ENCODE measurements at regions not wholly inside any gene's neighbourhood (a gene's known extent, or its start where the extent isn't known, plus 50 kb on each side); places are given as distances from the start of the nearest gene placed in this dataset.

DNA sequence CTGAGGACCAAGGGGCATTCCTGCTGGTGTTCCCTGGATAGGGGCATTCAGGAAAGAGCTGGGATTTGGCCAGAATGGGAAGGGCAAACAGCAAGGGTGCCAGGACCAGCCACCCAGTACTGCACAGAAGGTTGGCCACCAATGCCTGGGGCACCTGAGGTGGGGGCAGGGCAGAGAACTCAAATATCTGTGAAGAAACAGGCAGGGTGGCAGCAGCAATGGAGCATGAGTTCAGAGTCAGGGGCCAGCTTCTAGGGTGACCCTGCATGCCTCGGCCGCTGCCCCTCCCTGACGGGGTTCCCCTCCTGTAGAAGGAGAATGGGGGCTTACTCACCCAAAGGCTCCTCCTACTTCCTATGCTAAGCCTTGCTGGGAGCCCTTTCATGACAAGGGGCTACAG lies 79.3 kb upstream of the SHANK2 start:
- Mint-ChIP-seq H3K9me3 (peaks cover 4% of the 10 kb centered on the region), H3K27ac (no peak overlapping the region), H3K36me3 (ENCODE audit: low read depth) (no peaks in the 10 kb centered on the region), H3K27me3 (no peaks in the 10 kb centered on the region), H3K4me3 (no peak overlapping the region), H3K4me1 (no peaks in the 10 kb centered on the region)
- DNase-seq, result no peak
- ATAC-seq, result no peak

DNA sequence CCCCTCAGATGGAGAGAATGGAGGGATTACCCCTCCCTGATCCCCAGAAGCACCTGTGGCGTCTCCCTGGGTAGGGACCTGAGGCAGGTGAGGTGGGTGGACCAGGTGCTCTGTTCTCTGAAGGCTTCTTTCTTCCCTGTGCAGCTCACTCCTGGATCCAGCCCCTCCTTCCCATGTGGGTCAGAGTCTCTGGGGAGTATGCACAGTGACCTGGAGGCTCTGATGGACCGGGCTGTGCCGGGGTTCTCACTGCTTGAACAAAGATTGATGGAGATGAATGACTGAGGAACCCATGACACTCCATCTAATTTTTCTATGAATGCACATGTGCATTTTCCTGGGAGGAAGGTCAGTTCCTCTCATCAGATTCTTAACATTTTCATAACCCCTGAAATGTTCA lies 78.6 kb upstream of the SHANK2 start:
- H3K9me3 Mint-ChIP-seq, result peaks cover 4% of the 10 kb centered on the region
- H3K27me3 Mint-ChIP-seq, result no peaks in the 10 kb centered on the region
- no peak for DNase-seq
- H3K4me1 Mint-ChIP-seq, result no peaks in the 10 kb centered on the region
- H3K36me3 Mint-ChIP-seq (ENCODE audit: low read depth), result no peaks in the 10 kb centered on the region
- H3K27ac Mint-ChIP-seq, result no peak overlapping the region
- H3K4me3 Mint-ChIP-seq, result no peak overlapping the region
- ATAC-seq, result no peak

DNA sequence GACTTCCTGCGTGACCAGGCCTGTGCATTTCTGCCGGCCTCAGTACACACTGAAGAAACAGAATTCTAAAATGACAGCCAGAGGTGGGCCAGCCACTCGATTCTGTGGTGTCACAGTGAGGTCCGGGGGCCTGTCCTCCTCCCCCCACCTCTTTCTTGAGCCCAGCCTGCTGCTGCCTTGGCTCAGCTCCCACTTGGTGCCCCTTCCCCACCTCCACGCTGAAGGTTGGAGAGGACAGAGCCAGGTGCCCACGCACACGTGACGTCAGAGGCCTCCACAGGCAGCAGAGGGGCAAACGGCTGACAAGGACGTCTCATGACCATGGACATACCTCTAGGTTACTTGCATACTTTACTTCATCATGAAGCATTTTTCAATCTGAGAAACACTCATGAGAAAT lies 78.0 kb upstream of the SHANK2 start:
- DNase-seq (no peak), ATAC-seq (no peak)
- Mint-ChIP-seq H3K9me3 (peaks cover 4% of the 10 kb centered on the region), H3K36me3 (ENCODE audit: low read depth) (no peaks in the 10 kb centered on the region), H3K4me1 (no peaks in the 10 kb centered on the region), H3K4me3 (no peak overlapping the region), H3K27ac (no peak overlapping the region), H3K27me3 (no peaks in the 10 kb centered on the region)

DNA sequence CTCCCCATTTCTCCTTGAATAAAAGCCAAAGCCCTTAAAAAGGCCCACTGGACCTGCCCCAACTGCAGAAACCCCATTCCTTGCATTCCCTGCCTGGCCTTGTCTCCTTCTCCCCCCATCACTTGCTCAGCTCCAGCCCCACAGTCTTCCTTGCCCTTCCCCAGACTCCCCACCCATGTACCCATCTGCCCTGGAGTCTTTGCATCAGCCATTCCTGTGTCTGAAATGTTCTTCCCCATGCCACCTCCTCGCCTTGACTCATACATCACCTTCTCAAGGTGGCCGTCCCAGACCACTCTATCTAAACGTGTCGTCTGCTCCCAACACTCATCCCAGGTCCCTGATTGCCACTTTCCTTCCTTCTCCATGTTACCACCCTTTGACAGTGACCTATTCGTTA lies 77.4 kb upstream of the SHANK2 start:
- H3K36me3 Mint-ChIP-seq (ENCODE audit: low read depth), result no peaks in the 10 kb centered on the region
- H3K4me1 Mint-ChIP-seq, result no peaks in the 10 kb centered on the region
- H3K9me3 Mint-ChIP-seq, result peaks cover 4% of the 10 kb centered on the region
- DNase-seq, result no peak
- ATAC-seq, result no peak
- no peak overlapping the region for H3K4me3 Mint-ChIP-seq
- H3K27me3 Mint-ChIP-seq, result no peaks in the 10 kb centered on the region
- no peak overlapping the region for H3K27ac Mint-ChIP-seq

DNA sequence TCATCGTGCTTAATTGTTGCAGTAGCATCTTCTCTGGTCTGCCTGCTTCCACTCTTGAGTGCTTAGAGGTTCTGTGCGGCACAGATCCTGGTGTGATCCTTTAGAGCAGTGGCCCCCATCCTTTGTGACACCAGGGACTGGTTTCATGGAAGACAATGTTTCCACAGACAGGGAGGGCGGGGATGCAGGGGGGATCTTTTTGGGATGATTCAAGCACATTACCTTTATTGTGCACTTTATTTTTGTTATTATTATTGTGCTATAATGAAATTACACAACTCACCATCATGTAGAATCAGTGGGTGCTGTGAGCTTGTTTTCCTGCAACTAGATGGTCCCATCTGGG lies 76.8 kb upstream of the SHANK2 start:
- Mint-ChIP-seq H3K4me1 (no peaks in the 10 kb centered on the region), H3K4me3 (no peak overlapping the region), H3K27me3 (no peaks in the 10 kb centered on the region), H3K9me3 (peaks cover 4% of the 10 kb centered on the region), H3K27ac (no peak overlapping the region), H3K36me3 (ENCODE audit: low read depth) (no peaks in the 10 kb centered on the region)
- ATAC-seq, result no peak
- DNase-seq, result no peak

DNA sequence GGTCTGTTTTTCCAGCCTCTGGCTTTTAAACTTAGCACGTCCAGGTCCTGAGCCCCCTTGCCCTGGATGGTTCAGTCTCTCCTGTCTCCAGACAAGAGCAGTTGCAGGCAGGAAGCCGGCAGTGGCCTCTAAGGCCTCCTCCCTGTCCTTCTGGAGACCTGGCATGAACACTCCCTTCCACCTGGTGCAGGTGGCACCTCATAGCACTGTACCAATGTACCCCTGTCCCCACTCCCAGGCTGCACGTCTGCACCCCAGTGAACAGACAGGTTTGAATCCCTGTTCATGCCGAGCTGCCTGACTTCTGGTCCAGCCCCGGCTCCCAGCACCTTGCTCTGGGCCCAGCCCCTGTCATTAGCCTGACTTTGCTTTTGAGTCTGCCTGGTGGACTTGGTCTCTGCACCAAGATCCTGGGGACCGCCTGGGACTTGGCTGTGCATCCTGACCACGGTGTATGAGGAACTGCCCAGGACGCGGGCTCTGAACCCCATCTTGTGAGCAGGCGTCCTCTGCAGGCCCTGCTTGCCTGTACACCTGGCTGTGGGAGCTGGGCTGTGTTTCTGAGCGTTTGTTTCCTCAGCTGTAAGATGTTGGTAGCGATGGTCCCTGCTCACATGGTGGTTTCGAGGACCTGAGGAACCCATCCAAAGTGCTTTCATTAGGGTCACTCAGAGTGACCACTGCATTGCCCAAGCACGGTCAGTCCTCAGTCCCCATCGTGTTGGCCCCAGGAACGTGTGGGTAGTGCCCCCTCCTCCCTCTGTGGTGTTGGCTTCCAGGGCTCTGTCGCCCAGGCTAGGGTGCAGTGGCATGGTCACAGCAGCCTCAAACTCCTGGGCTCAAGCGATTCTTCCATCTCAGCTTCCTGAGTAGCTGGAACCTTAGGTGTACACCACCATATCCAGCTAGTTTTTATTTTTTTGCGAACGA lies 75.0 kb upstream of the SHANK2 start:
- no peak overlapping the region for H3K27ac Mint-ChIP-seq
- peaks cover 4% of the 10 kb centered on the region for H3K27me3 Mint-ChIP-seq
- no peak for DNase-seq
- H3K4me3 Mint-ChIP-seq, result no peak overlapping the region
- no peaks in the 10 kb centered on the region for H3K4me1 Mint-ChIP-seq
- no peaks in the 10 kb centered on the region for H3K9me3 Mint-ChIP-seq
- no peaks in the 10 kb centered on the region for H3K36me3 Mint-ChIP-seq (ENCODE audit: low read depth)
- no peak for ATAC-seq

DNA sequence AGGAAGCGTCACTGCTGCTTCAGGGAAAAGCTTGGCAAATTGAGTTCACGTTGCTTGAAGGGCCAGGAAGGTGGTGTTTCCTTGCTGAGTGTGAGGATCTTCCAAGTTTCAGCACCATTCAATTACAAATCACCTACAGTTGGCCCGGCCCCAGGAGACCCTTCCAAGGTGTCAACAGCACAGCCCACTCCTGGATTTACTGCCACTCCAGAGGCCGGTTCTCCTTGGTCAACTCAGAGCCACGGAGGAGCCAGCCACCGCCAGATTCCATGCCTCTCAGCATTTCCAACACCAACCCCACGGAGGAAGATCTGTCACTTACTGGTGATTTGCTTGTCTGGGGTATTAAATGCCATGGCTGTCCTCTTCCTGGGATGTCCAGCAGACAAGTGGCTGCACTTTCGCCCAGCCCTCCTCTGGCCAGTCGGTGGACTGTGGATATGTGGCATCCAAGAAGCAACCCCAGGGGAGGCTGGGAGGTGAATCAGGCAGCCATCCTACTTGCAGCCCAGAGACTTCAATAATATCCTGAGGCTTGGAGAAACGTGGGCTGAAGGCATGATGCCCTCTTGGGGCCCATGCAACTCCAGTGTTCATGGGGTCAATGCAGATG lies 74.1 kb upstream of the SHANK2 start:
- H3K9me3 Mint-ChIP-seq, result no peaks in the 10 kb centered on the region
- ATAC-seq (no peak), DNase-seq (no peak)
- peaks cover 4% of the 10 kb centered on the region for H3K27me3 Mint-ChIP-seq
- no peaks in the 10 kb centered on the region for H3K4me1 Mint-ChIP-seq
- no peaks in the 10 kb centered on the region for H3K36me3 Mint-ChIP-seq (ENCODE audit: low read depth)
- H3K4me3 Mint-ChIP-seq, result no peak overlapping the region
- no peak overlapping the region for H3K27ac Mint-ChIP-seq

DNA sequence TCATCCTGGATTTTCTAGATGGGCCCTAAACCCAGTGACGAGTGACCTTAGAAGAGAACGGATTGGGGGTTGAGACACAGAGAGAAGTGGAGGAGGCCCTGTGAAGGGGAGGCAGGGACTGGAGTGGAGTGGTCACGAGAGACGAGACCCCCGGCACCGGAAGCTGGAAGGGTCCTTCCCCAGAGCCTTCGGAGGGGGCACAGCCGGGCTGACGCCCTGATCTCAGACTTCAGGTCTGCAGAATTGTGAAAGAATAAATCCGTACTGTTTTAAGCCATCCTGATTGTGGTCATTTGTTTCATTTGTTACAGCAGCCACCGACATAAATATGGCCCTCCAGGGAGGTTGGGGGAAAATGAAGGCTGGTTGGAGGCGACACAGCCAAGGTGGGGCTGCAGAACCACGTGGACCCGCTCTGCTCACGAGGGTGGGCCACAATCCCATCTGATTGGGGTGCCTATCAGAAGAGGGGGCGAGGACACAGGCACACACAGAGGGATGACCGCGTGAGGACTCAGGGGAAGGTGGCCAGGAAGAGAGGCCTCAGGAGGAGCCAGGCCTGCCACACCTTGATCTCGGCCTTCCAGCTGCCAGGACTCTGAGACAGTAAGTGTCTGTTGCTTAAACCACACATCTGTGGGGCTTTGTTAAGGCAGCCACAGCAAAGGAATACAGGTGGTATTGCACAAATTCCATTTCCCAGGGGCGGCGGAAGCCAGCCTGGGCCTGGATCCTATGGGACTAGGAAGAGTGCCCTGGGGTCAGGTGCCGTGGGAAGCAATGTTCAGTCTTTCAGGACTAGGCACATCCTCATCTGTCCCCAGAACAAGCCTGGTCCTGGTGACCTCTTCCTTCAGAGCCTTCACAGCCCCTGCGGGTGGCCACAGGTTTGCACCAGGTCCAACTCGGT lies 73.3 kb upstream of the SHANK2 start:
- Mint-ChIP-seq H3K4me1 (no peaks in the 10 kb centered on the region), H3K36me3 (ENCODE audit: low read depth) (no peaks in the 10 kb centered on the region), H3K9me3 (no peaks in the 10 kb centered on the region), H3K27ac (no peak overlapping the region), H3K4me3 (no peak overlapping the region), H3K27me3 (peaks cover 4% of the 10 kb centered on the region)
- ATAC-seq (no peak), DNase-seq (no peak)

DNA sequence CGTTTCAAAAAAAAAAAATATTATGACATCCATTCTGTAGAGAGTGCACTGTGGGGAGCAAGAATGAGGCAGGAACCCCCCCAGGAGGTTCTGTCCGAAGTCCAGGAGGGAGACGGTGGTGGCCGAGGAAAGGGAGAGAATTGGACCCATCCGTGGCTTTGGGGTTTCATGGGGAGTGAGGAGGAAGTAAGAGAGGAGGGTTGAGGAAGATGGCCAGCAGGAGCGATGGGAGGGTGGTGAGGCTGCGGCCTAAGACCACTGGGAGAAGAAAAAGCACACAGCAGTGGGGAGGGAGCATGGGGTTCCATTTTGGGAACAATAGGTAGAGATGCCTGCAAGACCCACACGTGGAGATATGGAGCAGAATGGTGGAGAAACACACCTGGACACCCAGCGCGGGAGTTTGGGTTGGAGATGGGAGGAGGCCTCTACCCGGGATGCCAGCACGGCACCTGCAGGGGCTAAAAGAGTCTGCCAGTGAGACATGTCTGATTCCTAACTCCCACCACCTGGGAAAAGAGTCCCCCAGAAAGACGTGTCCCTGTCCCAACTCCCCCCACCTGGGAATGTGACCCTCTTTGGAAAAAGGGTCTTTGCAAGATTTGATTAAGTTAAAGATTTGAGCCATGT lies 72.5 kb upstream of the SHANK2 start:
- no peaks in the 10 kb centered on the region for H3K4me1 Mint-ChIP-seq
- H3K36me3 Mint-ChIP-seq (ENCODE audit: low read depth), result no peaks in the 10 kb centered on the region

DNA sequence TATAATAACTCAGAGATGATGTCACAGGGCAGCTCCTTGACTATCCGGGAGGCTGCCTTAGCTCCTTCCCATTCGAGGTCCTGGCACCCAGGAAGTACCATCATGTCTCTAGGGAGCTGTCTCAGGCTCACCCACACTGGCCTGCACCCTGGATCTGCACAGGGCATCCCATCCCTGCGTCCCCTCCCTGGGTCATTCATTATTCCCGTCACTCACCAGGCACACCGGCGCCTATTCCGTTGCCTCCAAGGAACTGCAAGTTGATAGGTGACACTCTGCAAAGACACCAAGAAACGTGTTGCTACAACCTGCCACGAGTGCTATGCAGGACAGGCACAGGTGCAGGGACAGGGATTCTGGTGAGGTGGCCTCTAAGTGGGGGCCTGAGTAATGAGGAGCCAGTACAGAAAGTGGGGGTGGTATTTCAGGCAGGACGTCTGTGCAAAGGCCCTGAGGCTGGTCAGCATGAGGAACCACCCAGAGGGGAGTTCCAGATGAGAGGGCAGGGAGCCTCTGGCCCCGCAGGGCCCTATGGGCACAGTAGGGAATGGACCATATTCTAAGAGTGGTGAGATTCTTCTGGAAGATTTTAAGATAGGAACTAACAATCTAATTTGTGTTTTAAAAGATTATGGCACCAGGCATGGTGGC lies 71.6 kb upstream of the SHANK2 start:
- ATAC-seq (no peak), DNase-seq (no peak)
- Mint-ChIP-seq H3K4me3 (no peak overlapping the region), H3K36me3 (ENCODE audit: low read depth) (no peaks in the 10 kb centered on the region), H3K27ac (no peak overlapping the region), H3K9me3 (peaks cover 4% of the 10 kb centered on the region), H3K4me1 (no peaks in the 10 kb centered on the region), H3K27me3 (peaks cover 4% of the 10 kb centered on the region)

More for the DNA sequence above, 72.5 kb upstream of the SHANK2 start:
- H3K27me3 Mint-ChIP-seq, result peaks cover 4% of the 10 kb centered on the region
- DNase-seq (no peak), ATAC-seq (no peak)
- no peaks in the 10 kb centered on the region for H3K9me3 Mint-ChIP-seq
- H3K27ac Mint-ChIP-seq, result no peak overlapping the region
- no peak overlapping the region for H3K4me3 Mint-ChIP-seq

DNA sequence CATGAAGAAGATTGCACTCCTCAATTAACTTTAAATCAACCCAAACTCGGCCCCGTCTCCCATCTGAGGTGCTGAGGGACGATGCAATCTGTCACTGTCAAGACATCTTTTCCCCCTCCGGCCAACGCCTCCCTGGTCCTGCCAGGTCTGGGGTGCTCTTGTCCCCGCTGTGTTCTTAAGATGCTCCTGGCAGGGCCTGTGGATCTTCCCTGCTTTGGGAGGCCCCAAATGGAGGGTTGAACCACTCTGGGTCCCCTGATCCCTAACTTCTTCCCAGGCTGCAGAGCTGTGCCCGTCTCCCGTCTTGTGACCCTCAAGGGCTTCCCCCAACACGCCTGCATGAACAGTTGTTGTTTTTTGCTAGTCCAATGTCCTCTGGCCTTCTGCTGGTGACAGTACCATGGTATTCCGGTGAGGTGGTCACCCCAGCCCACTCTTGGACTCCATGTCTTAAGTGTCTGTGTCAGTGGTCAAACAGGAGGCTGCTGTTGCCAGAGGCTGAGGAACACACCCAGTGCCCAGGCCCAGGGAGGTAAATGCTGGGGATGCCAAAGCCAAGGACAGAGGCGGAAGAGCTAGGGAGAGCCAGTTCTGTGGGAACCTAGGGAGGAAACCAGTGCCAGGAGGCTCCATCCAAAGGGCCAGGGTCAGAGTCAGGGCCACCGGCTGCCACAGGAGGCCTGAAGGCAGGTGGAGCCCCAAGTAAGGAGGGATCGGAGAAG lies 70.6 kb upstream of the SHANK2 start:
- H3K4me3 Mint-ChIP-seq, result no peak overlapping the region
- peaks cover 4% of the 10 kb centered on the region for H3K27me3 Mint-ChIP-seq

DNA sequence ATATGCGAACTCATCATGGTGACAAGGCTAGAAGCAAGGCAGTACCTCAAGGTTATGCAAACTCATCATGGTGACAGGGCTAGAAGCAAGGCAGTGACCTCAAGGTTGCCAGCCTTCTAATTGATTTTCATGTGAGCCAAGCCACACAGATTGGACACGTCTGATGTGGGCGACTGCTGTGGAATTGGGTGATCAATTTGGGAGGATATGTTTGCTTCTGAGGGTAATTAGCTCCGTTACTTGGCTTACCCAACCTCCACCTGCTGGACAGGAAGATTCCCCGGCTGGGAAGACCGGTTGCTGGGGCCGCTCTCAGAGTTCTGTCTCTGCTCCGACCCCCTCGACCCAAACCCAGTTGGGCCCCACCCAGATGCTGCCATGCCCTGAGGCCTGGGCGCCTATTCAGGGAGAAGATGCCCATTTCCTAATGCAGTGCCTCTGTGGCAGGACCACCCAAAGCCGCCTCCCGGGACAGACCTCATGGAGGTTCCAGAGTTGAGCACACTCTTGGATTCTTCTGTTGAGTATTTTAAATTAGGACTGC lies 69.9 kb upstream of the SHANK2 start:
- Mint-ChIP-seq H3K9me3 (peaks cover 15% of the 10 kb centered on the region), H3K27me3 (peaks cover 6% of the 10 kb centered on the region), H3K36me3 (ENCODE audit: low read depth) (no peaks in the 10 kb centered on the region), H3K4me3 (no peak overlapping the region), H3K27ac (no peak overlapping the region), H3K4me1 (no peaks in the 10 kb centered on the region)
- ATAC-seq, result no peak
- DNase-seq, result no peak

More for the DNA sequence above, 70.6 kb upstream of the SHANK2 start:
- Mint-ChIP-seq H3K27ac (no peak overlapping the region), H3K9me3 (peaks cover 11% of the 10 kb centered on the region), H3K4me1 (no peaks in the 10 kb centered on the region), H3K36me3 (ENCODE audit: low read depth) (no peaks in the 10 kb centered on the region)
- no peak for ATAC-seq
- DNase-seq, result no peak

DNA sequence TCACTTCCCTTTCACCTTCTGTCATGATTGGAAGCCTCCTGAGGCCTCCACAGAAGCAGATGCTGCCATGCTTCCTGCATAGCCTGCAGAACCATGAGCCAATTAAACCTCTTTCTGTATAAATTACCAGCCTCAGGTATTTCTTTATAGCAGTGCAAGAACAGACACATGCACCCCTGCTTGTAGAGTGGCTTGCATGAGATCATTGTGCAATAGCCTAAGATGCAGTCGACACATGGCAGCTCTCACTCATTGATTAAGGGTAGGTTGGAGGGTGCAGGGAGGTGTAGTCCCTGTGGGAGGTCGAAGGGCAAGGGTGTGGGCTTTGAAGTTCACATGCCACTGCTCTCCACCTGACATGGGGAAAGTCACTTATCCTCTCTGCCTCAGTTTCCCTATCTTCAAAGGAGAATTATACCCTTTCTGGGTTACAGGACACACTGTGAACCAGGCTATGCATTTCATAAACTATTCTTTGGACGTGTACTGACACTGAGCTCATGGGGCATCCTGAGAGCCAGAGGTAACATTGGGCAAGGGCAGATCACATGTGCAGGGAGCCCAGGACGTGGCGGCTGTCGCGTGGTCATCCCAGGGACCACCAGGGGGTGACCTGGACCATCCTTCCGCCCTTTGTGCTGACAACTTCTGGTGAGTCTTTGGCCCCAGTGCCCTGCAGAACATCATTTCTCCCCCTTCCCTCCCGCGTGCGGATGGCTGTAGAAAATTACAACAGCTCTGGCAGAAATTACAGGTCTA lies 69.2 kb upstream of the SHANK2 start:
- H3K27me3 Mint-ChIP-seq, result peaks cover 6% of the 10 kb centered on the region
- H3K4me1 Mint-ChIP-seq, result no peaks in the 10 kb centered on the region
- no peak overlapping the region for H3K4me3 Mint-ChIP-seq
- DNase-seq (no peak), ATAC-seq (no peak)
- H3K36me3 Mint-ChIP-seq (ENCODE audit: low read depth), result no peaks in the 10 kb centered on the region
- H3K27ac Mint-ChIP-seq, result no peak overlapping the region
- H3K9me3 Mint-ChIP-seq, result peaks cover 15% of the 10 kb centered on the region

All from activated naive CD8-positive, alpha-beta T cell treated with anti-CD3 and anti-CD28 coated beads, Interleukin-2, amount 50 U/mL, for 24 hours (primary cell).